Mucosa of rectum (tissue), 2 donors: ENCODE measurements at regions not wholly inside any gene's neighbourhood (a gene's known extent, or its start where the extent isn't known, plus 50 kb on each side); places are given as distances from the start of the nearest gene placed in this dataset.
"Not testable (repeated sequence)": the region's sequence is repeated elsewhere in the genome, so short reads cannot be mapped to it uniquely, and the experiment has no call there.

Source experiments
- H3K27ac ChIP-seq, 2 donors: one replicate each; pipeline ENCODE4 v1.7.0; 2013; ENCODE audit warnings: inconsistent platforms in 2 of 2, low read depth in 2 of 2, low read length in 2 of 2
- H3K27me3 ChIP-seq, 2 donors: one replicate each; pipeline ENCODE4 v1.7.0; 2013; ENCODE audit warnings: low read length in 2 of 2; ENCODE audit not compliant: control insufficient read depth in 2 of 2, insufficient read depth in 2 of 2
- H3K36me3 ChIP-seq, 2 donors: one replicate each; pipeline ENCODE4 v1.7.0; 2013; ENCODE audit warnings: low read length in 2 of 2; ENCODE audit not compliant: control insufficient read depth in 2 of 2, insufficient read depth in 2 of 2
- H3K4me1 ChIP-seq, 2 donors: one replicate each; pipeline ENCODE4 v1.7.0; 2013; ENCODE audit warnings: low read length in 2 of 2, mild to moderate bottlenecking in 1 of 2; ENCODE audit not compliant: control insufficient read depth in 2 of 2, insufficient read depth in 2 of 2
- H3K4me3 ChIP-seq, 2 donors: one replicate each; pipeline ENCODE4 v1.7.0; 2013; ENCODE audit warnings: low read length in 2 of 2
- H3K9ac ChIP-seq, 2 donors: one replicate each; pipeline ENCODE4 v1.7.0; 2013; ENCODE audit warnings: low read length in 2 of 2, low read depth in 1 of 2, mild to moderate bottlenecking in 1 of 2
- H3K9me3 ChIP-seq, 2 donors: one replicate each; pipeline ENCODE4 v1.7.0; 2013; ENCODE audit warnings: low read length in 2 of 2; ENCODE audit not compliant: control insufficient read depth in 2 of 2
- donor health status: healthy.
- donor health status: Normal muscosa, but diverticular disease.

DNA sequence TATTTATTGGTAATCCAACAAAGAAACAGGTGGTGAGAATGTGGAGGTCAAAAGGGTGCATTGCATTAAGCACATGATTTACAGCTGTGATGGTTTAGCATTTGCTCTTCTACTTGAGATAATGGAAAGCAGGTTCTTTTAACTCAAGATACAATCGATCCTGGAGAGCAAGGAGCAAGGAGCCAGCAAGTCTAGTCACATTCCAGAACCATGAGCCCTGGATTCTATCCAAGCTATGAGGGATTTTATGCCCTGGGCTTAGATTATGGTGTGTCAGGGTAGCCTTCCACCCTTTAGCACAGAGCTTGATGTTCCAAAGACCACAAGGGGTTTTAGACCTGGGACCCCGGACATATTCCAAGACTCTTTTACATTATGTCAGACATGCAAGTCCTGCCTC lies 1213.9 kb upstream of the ATXN8OS start:
- not testable (repeated sequence) for H3K27me3 ChIP-seq, H3K9ac ChIP-seq, H3K27ac ChIP-seq, H3K9me3 ChIP-seq, H3K36me3 ChIP-seq, H3K4me3 ChIP-seq, H3K4me1 ChIP-seq

DNA sequence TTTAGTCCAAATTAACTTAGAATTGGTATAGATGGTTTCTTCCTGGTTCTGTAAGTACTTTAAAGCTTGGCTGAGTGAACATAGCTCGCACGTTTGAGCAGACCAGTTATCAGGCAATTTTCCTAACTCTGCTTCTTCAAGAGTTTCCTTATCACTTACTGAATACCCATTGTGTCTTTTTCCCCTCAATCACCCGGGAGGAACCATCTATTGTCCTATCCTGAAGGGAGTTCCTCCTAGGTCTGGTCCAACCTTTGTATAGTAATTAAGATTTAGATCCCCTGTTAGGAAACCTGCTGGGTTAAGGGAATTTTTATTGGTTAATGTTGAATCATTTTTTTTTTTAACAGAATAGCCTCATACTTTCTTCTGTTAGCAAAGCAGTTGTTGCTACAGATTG lies 1215.0 kb upstream of the ATXN8OS start:
- H3K9ac ChIP-seq, H3K4me1 ChIP-seq, H3K4me3 ChIP-seq, H3K27me3 ChIP-seq, H3K27ac ChIP-seq, H3K9me3 ChIP-seq, H3K36me3 ChIP-seq: not testable (repeated sequence)

DNA sequence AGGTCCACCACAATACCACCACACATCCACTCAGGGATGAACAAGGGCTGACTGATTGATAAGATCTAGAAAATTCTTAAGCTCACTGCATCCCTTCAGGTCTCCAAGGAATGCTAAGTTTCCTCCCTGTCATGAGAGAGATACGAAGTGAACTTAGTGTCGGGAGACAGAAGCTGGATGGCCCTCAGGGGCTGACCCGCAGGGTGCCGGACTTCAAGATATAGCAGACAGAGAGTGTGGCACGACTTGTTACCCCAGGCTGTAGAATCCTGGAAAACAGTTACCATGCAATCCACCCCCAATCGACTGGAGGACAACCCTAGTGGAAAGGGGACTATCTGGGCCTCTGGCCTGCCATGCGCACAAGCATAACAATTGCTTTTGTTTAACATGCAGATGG lies 1217.5 kb upstream of the ATXN8OS start:
- H3K9ac ChIP-seq, H3K4me1 ChIP-seq, H3K27me3 ChIP-seq, H3K9me3 ChIP-seq, H3K4me3 ChIP-seq, H3K36me3 ChIP-seq, H3K27ac ChIP-seq: not testable (repeated sequence)

DNA sequence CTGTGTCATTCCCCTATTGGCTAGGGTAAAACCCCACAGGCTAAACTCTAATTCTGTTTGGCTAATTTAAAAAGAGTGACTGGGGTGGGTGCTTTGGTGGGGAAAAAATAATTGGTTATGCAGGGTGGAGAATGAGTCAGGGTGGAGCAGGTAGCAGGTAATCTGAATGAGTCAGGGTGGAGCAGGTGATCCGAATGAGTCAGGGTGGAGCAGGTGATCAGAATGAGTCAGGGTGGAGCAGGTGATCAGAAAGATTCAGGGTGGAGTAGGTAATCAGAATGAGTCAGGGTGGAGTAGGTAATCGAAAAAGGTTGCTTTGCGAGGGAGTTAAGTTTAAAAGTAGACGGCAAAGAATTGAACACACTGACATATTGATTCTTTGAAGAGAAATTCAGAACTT lies 1218.8 kb upstream of the ATXN8OS start:
- Histone ChIP-seq H3K4me1 (no peaks in the 10 kb centered on the region), H3K9ac (no peak overlapping the region), H3K9me3 (no peaks in the 10 kb centered on the region), H3K27me3 (no peaks in the 10 kb centered on the region), H3K27ac (no peak overlapping the region), H3K4me3 (no peak overlapping the region), H3K36me3 (no peaks in the 10 kb centered on the region)

DNA sequence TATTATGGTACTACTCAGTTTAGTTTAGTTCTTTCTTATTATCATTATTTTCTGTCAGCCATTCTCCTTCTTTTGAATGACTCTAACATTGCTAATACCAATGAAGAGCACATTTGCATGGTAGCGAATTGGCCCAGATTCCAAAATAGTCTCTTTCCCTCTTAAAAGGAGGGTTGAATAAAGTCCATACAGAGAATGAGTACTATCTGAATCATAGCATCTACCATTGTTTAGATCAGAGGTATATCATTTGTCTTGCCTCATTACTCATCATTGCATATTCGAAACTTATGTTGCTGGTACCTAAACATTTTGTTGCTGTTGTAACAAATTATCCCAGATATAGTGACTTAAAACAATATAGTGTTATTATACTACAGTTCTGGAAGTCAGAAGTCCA lies 1235.3 kb upstream of the ATXN8OS start:
- Histone ChIP-seq H3K36me3 (no peaks in the 10 kb centered on the region), H3K4me3 (no peak overlapping the region), H3K27me3 (no peaks in the 10 kb centered on the region), H3K9me3 (no peaks in the 10 kb centered on the region), H3K9ac (no peak overlapping the region), H3K27ac (no peak overlapping the region), H3K4me1 (no peaks in the 10 kb centered on the region)

DNA sequence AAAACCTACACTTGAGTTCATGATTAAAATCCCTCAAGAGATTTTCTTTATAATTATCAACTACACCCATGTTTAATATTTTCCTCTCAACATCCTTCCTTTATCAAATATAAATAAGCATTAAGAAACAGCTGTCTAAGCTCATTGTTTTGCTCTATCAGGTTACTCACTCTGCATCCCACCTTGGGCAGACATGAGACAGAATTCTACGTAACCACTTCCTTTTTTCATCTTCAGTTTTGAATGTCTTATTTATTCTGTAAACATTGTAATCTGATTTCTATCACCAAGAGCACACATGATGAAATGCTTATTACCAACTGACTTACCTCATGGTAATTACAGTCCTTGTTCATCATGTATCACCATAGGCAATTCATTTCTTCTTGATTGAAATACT lies 1256.6 kb upstream of the ATXN8OS start:
- Histone ChIP-seq H3K27me3 (no peaks in the 10 kb centered on the region), H3K36me3 (no peaks in the 10 kb centered on the region), H3K4me3 (no peak overlapping the region), H3K9ac (no peak overlapping the region), H3K9me3 (no peaks in the 10 kb centered on the region), H3K4me1 (no peaks in the 10 kb centered on the region), H3K27ac (no peak overlapping the region)

DNA sequence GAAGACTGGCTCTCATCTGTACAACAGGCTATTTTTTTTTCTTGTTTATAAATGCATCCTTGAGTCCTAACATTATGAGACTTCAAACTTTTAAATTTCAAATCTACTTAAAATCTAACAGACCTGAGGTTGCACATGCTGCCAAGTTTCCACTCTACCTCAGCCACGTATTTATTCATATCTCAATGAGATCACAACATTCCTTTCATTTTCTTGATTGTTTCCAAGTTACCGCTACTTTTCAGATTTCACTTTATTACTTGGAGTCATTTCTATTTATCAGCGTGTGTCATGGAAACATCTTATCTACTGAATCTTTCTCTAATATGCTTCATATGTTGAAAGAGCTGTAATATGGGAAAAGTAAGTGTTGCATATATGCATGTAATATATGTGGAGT lies 1257.5 kb upstream of the ATXN8OS start:
- Histone ChIP-seq H3K4me3 (no peak overlapping the region), H3K4me1 (no peaks in the 10 kb centered on the region), H3K9ac (no peak overlapping the region), H3K9me3 (no peaks in the 10 kb centered on the region), H3K27ac (no peak overlapping the region), H3K27me3 (no peaks in the 10 kb centered on the region), H3K36me3 (no peaks in the 10 kb centered on the region)

DNA sequence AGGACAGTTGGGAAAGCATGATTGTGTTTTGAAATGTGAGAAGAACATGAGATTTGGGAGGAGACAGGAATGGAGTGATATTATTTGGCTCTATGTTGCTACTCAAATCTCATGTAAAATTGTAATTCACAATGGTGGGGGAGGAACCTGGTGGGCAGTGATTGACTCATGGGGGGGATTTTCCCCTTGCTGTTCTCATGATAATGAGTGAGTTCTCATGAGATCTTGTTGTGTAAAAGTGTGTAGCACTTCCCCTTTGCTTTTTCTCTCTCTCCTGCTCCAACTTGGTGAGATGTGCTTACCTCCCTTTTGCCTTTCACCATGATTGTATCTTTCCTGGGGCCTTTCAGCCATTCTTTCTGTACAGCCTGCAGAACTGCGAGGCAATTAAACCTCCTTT lies 1261.0 kb upstream of the ATXN8OS start:
- Histone ChIP-seq H3K9ac (no peak overlapping the region), H3K9me3 (no peaks in the 10 kb centered on the region), H3K27me3 (no peaks in the 10 kb centered on the region), H3K4me3 (no peak overlapping the region), H3K36me3 (no peaks in the 10 kb centered on the region), H3K27ac (no peak overlapping the region), H3K4me1 (no peaks in the 10 kb centered on the region)

DNA sequence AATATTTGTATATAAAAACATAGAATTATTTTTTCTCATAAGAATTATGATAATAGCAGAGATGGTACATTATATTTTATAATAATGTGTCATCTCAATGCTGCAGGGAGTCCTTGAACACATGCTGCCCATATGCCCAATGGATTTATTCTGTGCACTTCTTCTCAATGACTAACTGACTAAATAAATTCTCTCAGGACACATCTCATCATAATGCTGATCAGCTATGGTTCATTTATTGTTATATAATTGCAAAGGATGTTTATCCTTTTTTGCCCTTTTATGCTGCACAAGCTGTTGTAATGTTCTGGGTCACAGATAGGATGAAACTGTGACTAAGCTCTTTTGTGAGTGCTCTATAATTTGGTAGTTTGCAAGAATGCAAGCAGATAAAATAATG lies 1273.3 kb upstream of the ATXN8OS start:
- H3K4me1 ChIP-seq, result no peaks in the 10 kb centered on the region
- H3K9ac ChIP-seq, result no peak overlapping the region
- H3K9me3 ChIP-seq, result no peaks in the 10 kb centered on the region
- H3K4me3 ChIP-seq, result no peak overlapping the region
- no peak overlapping the region for H3K27ac ChIP-seq
- H3K27me3 ChIP-seq, result no peaks in the 10 kb centered on the region
- no peaks in the 10 kb centered on the region for H3K36me3 ChIP-seq

DNA sequence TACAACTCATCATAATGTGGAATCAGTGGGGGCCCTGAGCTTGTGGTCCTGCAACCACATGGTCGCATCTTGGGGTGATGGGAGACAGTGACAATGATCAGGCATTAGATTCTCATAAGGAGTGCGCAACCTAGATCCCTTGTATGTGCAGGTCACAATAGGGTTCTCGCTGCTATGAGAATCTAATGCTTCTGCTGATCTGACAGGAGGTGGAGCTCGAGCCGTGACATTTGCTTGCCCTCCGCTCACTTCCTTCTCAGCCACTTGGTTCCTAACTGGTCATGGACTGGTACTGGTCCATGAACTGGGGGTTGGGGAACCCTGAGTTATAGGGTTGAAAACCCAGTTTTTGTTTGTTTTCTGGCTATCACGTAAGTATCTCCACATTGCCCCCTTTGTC lies 1290.9 kb upstream of the ATXN8OS start:
- H3K4me3 ChIP-seq, result no peak overlapping the region
- H3K4me1 ChIP-seq, result no peaks in the 10 kb centered on the region
- no peak overlapping the region for H3K9ac ChIP-seq
- H3K27ac ChIP-seq, result no peak overlapping the region
- no peaks in the 10 kb centered on the region for H3K27me3 ChIP-seq
- H3K36me3 ChIP-seq, result no peaks in the 10 kb centered on the region
- H3K9me3 ChIP-seq, result no peaks in the 10 kb centered on the region

DNA sequence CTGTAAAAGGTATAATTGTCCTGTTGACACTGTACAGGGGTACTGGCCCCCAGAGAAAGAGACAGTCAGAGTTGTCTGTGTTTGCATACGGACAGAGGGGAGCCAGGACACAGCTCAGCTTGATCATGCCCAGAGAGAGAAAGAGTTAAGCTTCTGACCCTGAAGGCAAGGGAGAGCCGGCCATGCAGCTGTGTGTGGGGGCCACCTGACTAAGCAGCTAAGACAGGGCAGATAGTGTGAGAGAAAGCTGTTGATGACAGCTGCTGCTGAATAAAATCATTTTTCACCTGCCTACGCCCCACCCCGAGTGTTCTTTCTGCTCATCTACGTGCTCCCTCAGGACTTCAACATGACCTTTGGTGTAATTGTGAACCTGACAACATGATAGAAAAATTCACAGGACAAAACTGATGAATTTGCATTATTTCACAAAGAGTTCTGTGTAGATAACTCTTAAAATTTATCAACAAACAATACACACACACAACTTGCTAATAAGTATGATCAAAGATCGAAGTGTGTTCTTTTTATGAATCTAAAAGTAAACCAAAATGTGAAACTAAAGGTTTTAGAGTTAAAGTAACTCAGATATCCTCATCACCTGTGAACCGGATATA lies 1294.3 kb upstream of the ATXN8OS start:
- Histone ChIP-seq H3K9ac (no peak overlapping the region), H3K9me3 (no peaks in the 10 kb centered on the region), H3K4me3 (no peak overlapping the region), H3K36me3 (no peaks in the 10 kb centered on the region), H3K27ac (no peak overlapping the region), H3K4me1 (no peaks in the 10 kb centered on the region), H3K27me3 (no peaks in the 10 kb centered on the region)
